ENCODE measurements at regions not wholly inside any gene's neighbourhood (a gene's known extent, or its start where the extent isn't known, plus 50 kb on each side); places are given as distances from the start of the nearest gene placed in this dataset.

GRCh38 chr2:4368907-4369306 lies 665.5 kb downstream of the DCDC2C start:
- TF ChIP-seq CTCF (IDR thresholded peaks at IDR 0.05) (no peak), POLR2A (IDR thresholded peaks at IDR 0.05; ENCODE audit: low read depth) (no peak)
